Erythroblast (primary cell): ENCODE measurements at regions not wholly inside any gene's neighbourhood (a gene's known extent, or its start where the extent isn't known, plus 50 kb on each side); places are given as distances from the start of the nearest gene placed in this dataset.

ENCODE experiments used
- GATA1 ChIP-seq: IDR thresholded peaks from 2 replicates; pipeline ENCODE4 v1.6.1; 2011; ENCODE audit warnings: low read depth, mild to moderate bottlenecking, control low read depth, low read length, moderate library complexity
- POLR2A ChIP-seq: IDR thresholded peaks from 2 replicates; pipeline ENCODE4 v1.6.1; 2011; ENCODE audit warnings: mild to moderate bottlenecking, low read length

DNA sequence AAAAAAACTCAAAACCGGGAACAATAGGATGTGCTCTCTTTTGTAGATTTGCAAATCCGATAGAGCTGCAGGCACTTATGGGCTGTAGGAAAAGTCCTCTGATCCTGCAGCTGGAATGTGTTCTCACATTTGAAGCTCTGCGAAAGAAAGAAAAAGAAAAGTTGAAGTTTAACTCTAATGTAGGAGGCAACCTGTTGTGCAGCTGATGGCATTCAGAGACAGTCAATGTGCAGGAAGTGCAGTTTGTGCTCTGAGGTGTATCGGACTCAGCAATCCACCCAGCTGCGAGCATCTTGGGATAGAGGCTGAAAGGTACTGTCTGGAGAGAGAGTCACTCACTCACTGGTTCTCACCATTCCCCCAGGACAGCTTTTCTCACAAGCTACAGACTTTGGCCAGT is 339.2 kb downstream of the AGTPBP1 start:
- TF ChIP-seq POLR2A (no peak), GATA1 (no peak)
